HFFc6 (cell line): ENCODE measurements at regions not wholly inside any gene's neighbourhood (a gene's known extent, or its start where the extent isn't known, plus 50 kb on each side); places are given as distances from the start of the nearest gene placed in this dataset.

ENCODE experiments used
- DNase-seq: peaks from one replicate; pipeline ENCODE4 v3.0.0-alpha.2; 2018
- H3K27ac Mint-ChIP-seq: 2 replicates; pipeline ENCODE4 v1.8.0; 2020; ENCODE audit warnings: mild to moderate bottlenecking, mixed read lengths
- H3K27me3 Mint-ChIP-seq: 2 replicates; pipeline ENCODE4 v1.8.0; 2021; ENCODE audit warnings: mild to moderate bottlenecking, moderate library complexity, mixed read lengths; ENCODE audit not compliant: insufficient read depth
- H3K36me3 Mint-ChIP-seq: 2 replicates; pipeline ENCODE4 v1.8.0; 2021; ENCODE audit warnings: low read depth, mixed read lengths
- H3K4me1 Mint-ChIP-seq: 2 replicates; pipeline ENCODE4 v1.8.0; 2020; ENCODE audit warnings: low read depth, mixed read lengths
- H3K4me3 Mint-ChIP-seq: 2 replicates; pipeline ENCODE4 v1.8.0; 2020; ENCODE audit warnings: mild to moderate bottlenecking, moderate library complexity, mixed read lengths
- H3K9me3 Mint-ChIP-seq: 2 replicates; pipeline ENCODE4 v1.8.0; 2020; ENCODE audit warnings: mild to moderate bottlenecking, mixed read lengths
- TF ChIP-seq, protein P1 (sequence below): fragments of 200-600 bp; sonication (generic); IDR thresholded peaks from 2 replicates; pipeline ENCODE4 v1.5.0; 2021; ENCODE audit warnings: antibody characterized with exemption, mild to moderate bottlenecking

DNA sequence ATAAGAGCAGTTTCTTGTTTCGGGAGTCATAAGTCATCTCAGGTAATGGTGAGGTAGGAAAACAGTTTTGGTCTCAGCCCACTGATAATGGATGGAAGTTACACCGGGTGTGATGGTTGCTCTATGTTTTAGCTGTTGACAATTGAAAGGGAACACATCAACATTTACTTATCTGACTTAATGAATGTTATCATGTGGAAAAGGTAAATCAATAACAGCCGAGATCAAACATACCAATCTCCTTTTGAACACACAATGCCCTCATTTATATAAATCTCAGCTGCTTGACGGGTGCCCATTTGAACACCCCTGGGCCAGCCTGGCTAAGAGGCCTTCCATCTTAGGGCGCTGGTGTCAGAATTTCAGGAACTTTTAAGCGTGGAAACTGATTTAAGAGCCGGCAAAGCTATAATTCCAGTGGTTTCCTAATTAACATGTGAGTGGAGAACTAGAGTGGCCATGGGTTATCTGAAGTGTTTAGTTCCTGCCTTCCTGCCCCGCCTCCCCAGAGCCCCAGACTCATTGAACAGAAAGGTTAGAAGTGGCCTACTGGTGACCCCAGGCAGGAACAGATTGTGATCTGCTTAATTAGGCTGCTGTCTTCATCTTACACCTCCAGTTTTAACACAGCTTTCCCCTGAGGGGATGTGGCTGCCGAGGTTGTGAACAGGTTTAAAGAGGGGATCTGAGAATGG is 572.7 kb downstream of the FGF9 start:
- DNase-seq: no peak
- H3K9me3 Mint-ChIP-seq: peaks cover 70% of the 10 kb centered on the region
- H3K27me3 Mint-ChIP-seq: no peaks in the 10 kb centered on the region
- no peak overlapping the region for H3K27ac Mint-ChIP-seq
- no peaks in the 10 kb centered on the region for H3K4me1 Mint-ChIP-seq
- peaks cover 10% of the 10 kb centered on the region; the same call in 1 of the 2 replicates for H3K36me3 Mint-ChIP-seq
- TF ChIP-seq, protein P1, sequence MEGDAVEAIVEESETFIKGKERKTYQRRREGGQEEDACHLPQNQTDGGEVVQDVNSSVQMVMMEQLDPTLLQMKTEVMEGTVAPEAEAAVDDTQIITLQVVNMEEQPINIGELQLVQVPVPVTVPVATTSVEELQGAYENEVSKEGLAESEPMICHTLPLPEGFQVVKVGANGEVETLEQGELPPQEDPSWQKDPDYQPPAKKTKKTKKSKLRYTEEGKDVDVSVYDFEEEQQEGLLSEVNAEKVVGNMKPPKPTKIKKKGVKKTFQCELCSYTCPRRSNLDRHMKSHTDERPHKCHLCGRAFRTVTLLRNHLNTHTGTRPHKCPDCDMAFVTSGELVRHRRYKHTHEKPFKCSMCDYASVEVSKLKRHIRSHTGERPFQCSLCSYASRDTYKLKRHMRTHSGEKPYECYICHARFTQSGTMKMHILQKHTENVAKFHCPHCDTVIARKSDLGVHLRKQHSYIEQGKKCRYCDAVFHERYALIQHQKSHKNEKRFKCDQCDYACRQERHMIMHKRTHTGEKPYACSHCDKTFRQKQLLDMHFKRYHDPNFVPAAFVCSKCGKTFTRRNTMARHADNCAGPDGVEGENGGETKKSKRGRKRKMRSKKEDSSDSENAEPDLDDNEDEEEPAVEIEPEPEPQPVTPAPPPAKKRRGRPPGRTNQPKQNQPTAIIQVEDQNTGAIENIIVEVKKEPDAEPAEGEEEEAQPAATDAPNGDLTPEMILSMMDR: no peak
- no peak overlapping the region for H3K4me3 Mint-ChIP-seq

DNA sequence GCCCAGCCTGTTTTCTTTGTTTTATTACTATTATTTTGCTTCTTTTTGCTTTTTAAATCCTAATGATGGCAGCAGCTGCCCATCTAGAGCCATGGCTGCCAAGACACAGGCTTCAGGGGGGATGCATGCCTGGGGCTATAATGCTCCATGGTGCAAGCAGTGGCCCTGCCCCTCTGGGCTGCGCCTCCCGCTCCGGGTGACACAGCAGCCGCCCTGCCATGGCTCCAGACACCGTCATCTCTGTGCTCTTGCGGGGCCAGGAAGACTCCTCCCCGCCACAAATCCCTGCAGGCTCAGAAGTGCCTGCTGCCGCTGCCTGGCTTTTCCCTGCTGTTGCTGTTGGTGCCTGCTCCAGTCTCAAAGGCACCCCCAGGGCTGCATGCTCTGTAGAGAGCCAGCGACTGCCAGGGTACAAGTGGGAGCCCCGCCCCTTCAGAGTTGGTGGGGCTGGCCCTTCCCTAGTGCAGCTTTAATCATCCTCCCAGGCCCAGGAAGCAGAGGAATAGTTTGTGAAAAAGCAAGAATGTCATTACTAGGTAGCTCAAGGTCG is 581.5 kb downstream of the FGF9 start:
- TF ChIP-seq, protein P1: no peak
- Mint-ChIP-seq H3K4me3 (no peak overlapping the region), H3K9me3 (peaks cover 27% of the 10 kb centered on the region), H3K27ac (no peak overlapping the region), H3K27me3 (no peaks in the 10 kb centered on the region), H3K36me3 (no peaks in the 10 kb centered on the region), H3K4me1 (no peaks in the 10 kb centered on the region)
- no peak for DNase-seq

DNA sequence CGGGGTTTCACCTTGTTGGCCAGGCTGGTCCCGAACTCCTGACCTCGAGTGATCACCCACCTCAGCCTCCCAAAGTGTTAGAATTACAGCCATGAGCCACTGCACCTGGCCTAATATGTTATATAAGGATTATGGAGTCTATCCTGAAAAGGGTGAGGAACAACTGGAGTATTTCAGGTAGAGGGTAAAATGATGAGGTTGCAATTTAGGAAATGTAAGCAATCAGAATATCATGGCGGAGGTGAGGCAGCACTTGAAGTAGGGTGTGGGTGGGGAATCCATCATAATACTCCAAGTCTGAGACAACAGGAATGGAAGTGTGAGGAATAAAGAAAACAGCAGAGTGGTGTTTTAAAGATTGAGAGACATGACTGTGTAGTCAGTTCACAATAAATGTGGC is 582.2 kb downstream of the FGF9 start:
- Mint-ChIP-seq H3K4me1 (no peaks in the 10 kb centered on the region), H3K9me3 (peaks cover 30% of the 10 kb centered on the region), H3K36me3 (no peaks in the 10 kb centered on the region), H3K4me3 (no peak overlapping the region), H3K27me3 (no peaks in the 10 kb centered on the region), H3K27ac (no peak overlapping the region)
- no peak for DNase-seq
- TF ChIP-seq, protein P1: no peak

DNA sequence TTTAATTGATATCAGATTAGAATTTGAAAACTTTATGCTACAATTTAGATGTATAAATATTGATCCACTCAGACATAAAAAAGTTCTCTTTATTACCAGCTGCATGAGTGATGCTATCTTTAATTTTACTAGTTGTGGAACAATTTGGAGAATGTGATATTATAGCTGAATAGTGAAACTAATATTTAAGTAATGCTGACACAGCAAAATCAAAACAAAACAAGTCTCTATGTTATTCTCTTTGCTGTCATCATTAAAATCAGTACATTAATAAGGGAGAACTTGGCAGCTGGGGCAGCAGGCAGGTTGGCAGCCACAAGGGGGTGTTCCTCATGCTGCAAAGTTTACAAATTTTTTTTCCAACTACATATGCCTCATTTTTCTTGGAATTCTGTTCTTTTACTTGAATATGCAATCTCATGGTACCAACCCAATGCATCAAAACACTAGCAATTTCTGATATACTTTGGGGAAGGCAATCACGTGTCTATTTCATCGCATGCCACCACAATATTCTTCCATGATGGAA is 585.3 kb downstream of the FGF9 start:
- DNase-seq: no peak

DNA sequence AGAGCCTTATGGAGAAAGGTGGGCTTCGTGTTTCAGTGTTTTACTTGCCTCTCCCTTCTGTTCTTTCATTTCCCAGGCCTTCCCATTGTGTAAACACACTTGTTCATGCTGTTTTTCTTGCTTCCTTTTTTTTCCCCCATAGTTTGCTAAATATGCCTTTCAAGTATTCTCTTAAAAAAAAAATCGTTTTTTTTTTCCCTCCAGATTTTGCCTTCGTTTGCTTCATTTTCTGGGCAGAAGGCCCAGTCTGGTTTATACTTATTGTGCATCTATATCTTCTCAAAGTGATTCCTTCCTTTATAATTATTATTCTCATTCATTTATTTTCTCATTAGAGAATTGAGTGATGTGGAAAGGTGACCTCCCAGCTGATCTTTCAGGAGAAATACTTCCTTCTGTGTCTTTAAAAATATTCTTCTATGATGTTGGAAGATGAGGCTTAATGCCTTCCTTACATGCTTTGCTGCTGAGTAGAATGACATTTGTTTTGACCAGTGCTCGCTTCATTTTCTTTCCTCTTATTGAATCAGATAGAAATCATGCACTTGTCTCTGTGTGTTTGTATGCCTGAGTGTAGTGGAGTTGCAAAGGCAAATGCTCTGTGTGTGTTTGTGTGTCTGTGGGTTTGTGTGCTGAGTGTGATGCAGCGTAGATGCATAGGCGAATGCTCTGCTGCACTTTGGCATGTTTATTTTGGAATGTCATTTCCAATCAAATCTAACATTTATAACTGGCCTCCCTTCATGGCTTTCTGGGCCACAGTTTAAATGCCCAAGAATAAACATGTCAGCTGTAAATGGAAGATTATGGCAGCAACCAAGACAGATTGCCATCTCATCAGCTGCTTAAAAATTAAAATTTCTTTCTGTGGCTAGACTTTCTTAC is 591.4 kb downstream of the FGF9 start:
- Mint-ChIP-seq H3K9me3 (peaks cover 37% of the 10 kb centered on the region), H3K4me3 (no peak overlapping the region), H3K36me3 (no peaks in the 10 kb centered on the region), H3K27ac (no peak overlapping the region), H3K27me3 (no peaks in the 10 kb centered on the region; the same call in 1 of the 2 replicates), H3K4me1 (no peaks in the 10 kb centered on the region)
- TF ChIP-seq, protein P1: no peak
- no peak for DNase-seq

More for the DNA sequence above, 585.3 kb downstream of the FGF9 start:
- no peaks in the 10 kb centered on the region for H3K36me3 Mint-ChIP-seq
- no peaks in the 10 kb centered on the region for H3K27me3 Mint-ChIP-seq
- no peak overlapping the region for H3K27ac Mint-ChIP-seq
- H3K4me1 Mint-ChIP-seq: no peaks in the 10 kb centered on the region
- TF ChIP-seq, protein P1: peak; percentile 24; the same call in 1 of the 2 replicates
- no peak overlapping the region for H3K4me3 Mint-ChIP-seq
- peaks cover 48% of the 10 kb centered on the region for H3K9me3 Mint-ChIP-seq
